Large intestine (tissue), 3 donors: ENCODE measurements at regions not wholly inside any gene's neighbourhood (a gene's known extent, or its start where the extent isn't known, plus 50 kb on each side); places are given as distances from the start of the nearest gene placed in this dataset.
"Not testable (repeated sequence)": the region's sequence is repeated elsewhere in the genome, so short reads cannot be mapped to it uniquely, and the experiment has no call there.

Source experiments
- DNase-seq, 2 donors: peaks; one replicate each; pipeline versions ENCODE4 v3.0.0 to v3.0.0-alpha.2; 2013
- H3K27ac ChIP-seq: one replicate; pipeline ENCODE4 v1.5.1; 2013; ENCODE audit warnings: low read length
- H3K27me3 ChIP-seq: 2 replicates; pipeline ENCODE4 v1.6.1; 2013; ENCODE audit warnings: low read length; ENCODE audit not compliant: control insufficient read depth, insufficient read depth
- H3K36me3 ChIP-seq: 2 replicates; pipeline ENCODE4 v1.6.1; 2013; ENCODE audit warnings: low read length; ENCODE audit not compliant: control insufficient read depth, insufficient read depth
- H3K4me1 ChIP-seq: one replicate; pipeline ENCODE4 v1.6.1; 2013; ENCODE audit warnings: low read length; ENCODE audit not compliant: control insufficient read depth, insufficient read depth
- H3K4me3 ChIP-seq: one replicate; pipeline ENCODE4 v1.5.1; 2013; ENCODE audit warnings: low read length
- H3K9me3 ChIP-seq: one replicate; pipeline ENCODE4 v1.6.1; 2013; ENCODE audit warnings: mild to moderate bottlenecking, low read depth, low read length, moderate library complexity; ENCODE audit not compliant: control insufficient read depth
- WGBS: methylation state at CpG from one replicate; pipeline ENCODE4 v1.1.5; 2013; ENCODE audit warnings: low lambda C conversion rate; ENCODE audit not compliant: insufficient coverage; 5-methylcytosine and 5-hydroxymethylcytosine counted together

- Histone ChIP-seq H3K4me3 (no peak overlapping the region), H3K9me3 (peaks cover 2% of the 10 kb centered on the region), H3K4me1 (no peaks in the 10 kb centered on the region), H3K36me3 (no peaks in the 10 kb centered on the region), H3K27me3 (no peaks in the 10 kb centered on the region), H3K27ac (no peak overlapping the region)
- no peak for DNase-seq
- no CpG with 5 or more reads among the region's 15 CpGs for WGBS
Observed at GRCh38 chr5:27171761-27172261, 133.4 kb upstream of the CDH9 start.

- no peak overlapping the region for H3K27ac ChIP-seq
- H3K27me3 ChIP-seq: no peaks in the 10 kb centered on the region
- no peak for DNase-seq
- no CpG with 5 or more reads among the region's 1 CpG for WGBS
- peaks cover 5% of the 10 kb centered on the region for H3K9me3 ChIP-seq
- no peaks in the 10 kb centered on the region for H3K4me1 ChIP-seq
- H3K36me3 ChIP-seq: no peaks in the 10 kb centered on the region
- no peak overlapping the region for H3K4me3 ChIP-seq
Observed at GRCh38 chr5:27158775-27159174, 120.4 kb upstream of the CDH9 start.

GRCh38 chr5:27158171-27158570 is 119.8 kb upstream of the CDH9 start:
- H3K36me3 ChIP-seq: no peaks in the 10 kb centered on the region
- no peak for DNase-seq
- no peaks in the 10 kb centered on the region for H3K4me1 ChIP-seq
- no peak overlapping the region for H3K4me3 ChIP-seq
- no peaks in the 10 kb centered on the region for H3K27me3 ChIP-seq
- H3K27ac ChIP-seq: no peak overlapping the region
- peaks cover 5% of the 10 kb centered on the region for H3K9me3 ChIP-seq

GRCh38 chr5:27144456-27144855 is 106.1 kb upstream of the CDH9 start:
- WGBS: 86% methylated on average over 1 of the region's 2 CpGs
- H3K4me3 ChIP-seq: no peak overlapping the region

GRCh38 chr5:27140831-27141230 is 102.4 kb upstream of the CDH9 start:
- Histone ChIP-seq H3K27me3 (no peaks in the 10 kb centered on the region), H3K27ac (no peak overlapping the region), H3K9me3 (no peaks in the 10 kb centered on the region), H3K4me1 (no peaks in the 10 kb centered on the region), H3K4me3 (no peak overlapping the region), H3K36me3 (no peaks in the 10 kb centered on the region)
- no peak for DNase-seq
- no CpG with 5 or more reads among the region's 1 CpG for WGBS

More at GRCh38 chr5:27144456-27144855, 106.1 kb upstream of the CDH9 start:
- no peaks in the 10 kb centered on the region for H3K4me1 ChIP-seq
- DNase-seq: no peak
- H3K27me3 ChIP-seq: no peaks in the 10 kb centered on the region
- no peak overlapping the region for H3K27ac ChIP-seq
- no peaks in the 10 kb centered on the region for H3K9me3 ChIP-seq
- no peaks in the 10 kb centered on the region for H3K36me3 ChIP-seq

- no peak for DNase-seq
- WGBS: 100% methylated on average over 1 of the region's 1 CpG
- no peaks in the 10 kb centered on the region for H3K27me3 ChIP-seq
- no peak overlapping the region for H3K27ac ChIP-seq
- no peaks in the 10 kb centered on the region for H3K4me1 ChIP-seq
- no peak overlapping the region for H3K4me3 ChIP-seq
- no peaks in the 10 kb centered on the region for H3K36me3 ChIP-seq
- H3K9me3 ChIP-seq: no peaks in the 10 kb centered on the region
Observed at GRCh38 chr5:27130587-27130986, 92.2 kb upstream of the CDH9 start.

GRCh38 chr5:27129926-27130325 is 91.5 kb upstream of the CDH9 start:
- no peaks in the 10 kb centered on the region for H3K27me3 ChIP-seq
- 67% methylated on average over 1 of the region's 1 CpG for WGBS
- DNase-seq: no peak
- no peaks in the 10 kb centered on the region for H3K36me3 ChIP-seq
- no peaks in the 10 kb centered on the region for H3K4me1 ChIP-seq
- no peaks in the 10 kb centered on the region for H3K9me3 ChIP-seq
- H3K4me3 ChIP-seq: no peak overlapping the region
- no peak overlapping the region for H3K27ac ChIP-seq

GRCh38 chr5:27125856-27126255 is 87.5 kb upstream of the CDH9 start:
- H3K27me3 ChIP-seq: no peaks in the 10 kb centered on the region
- H3K4me1 ChIP-seq: no peaks in the 10 kb centered on the region
- no peak overlapping the region for H3K4me3 ChIP-seq
- WGBS: 100% methylated on average over 1 of the region's 2 CpGs
- DNase-seq: no peak
- H3K9me3 ChIP-seq: peaks cover 3% of the 10 kb centered on the region
- no peak overlapping the region for H3K27ac ChIP-seq
- no peaks in the 10 kb centered on the region for H3K36me3 ChIP-seq

GRCh38 chr5:27124590-27124989 is 86.2 kb upstream of the CDH9 start:
- peaks cover 8% of the 10 kb centered on the region for H3K9me3 ChIP-seq
- no peaks in the 10 kb centered on the region for H3K36me3 ChIP-seq
- DNase-seq: no peak
- no peaks in the 10 kb centered on the region for H3K4me1 ChIP-seq
- no peaks in the 10 kb centered on the region for H3K27me3 ChIP-seq
- no peak overlapping the region for H3K27ac ChIP-seq
- no peak overlapping the region for H3K4me3 ChIP-seq
- 13% methylated on average over 1 of the region's 3 CpGs for WGBS

GRCh38 chr5:27119736-27120321 is 81.4 kb upstream of the CDH9 start:
- not testable (repeated sequence) for H3K27me3 ChIP-seq, H3K27ac ChIP-seq, H3K4me1 ChIP-seq, DNase-seq, H3K36me3 ChIP-seq, H3K4me3 ChIP-seq, H3K9me3 ChIP-seq
- WGBS: no CpG with 5 or more reads among the region's 38 CpGs

- Histone ChIP-seq H3K9me3 (no peaks in the 10 kb centered on the region), H3K4me1 (no peaks in the 10 kb centered on the region), H3K36me3 (no peaks in the 10 kb centered on the region), H3K27ac (no peak overlapping the region), H3K4me3 (no peak overlapping the region), H3K27me3 (no peaks in the 10 kb centered on the region)
- no CpG with 5 or more reads among the region's 2 CpGs for WGBS
- DNase-seq: no peak
Observed at GRCh38 chr5:27103486-27103885, 65.1 kb upstream of the CDH9 start.
